ENCODE measurements at regions not wholly inside any gene's neighbourhood (a gene's known extent, or its start where the extent isn't known, plus 50 kb on each side); places are given as distances from the start of the nearest gene placed in this dataset.

DNA sequence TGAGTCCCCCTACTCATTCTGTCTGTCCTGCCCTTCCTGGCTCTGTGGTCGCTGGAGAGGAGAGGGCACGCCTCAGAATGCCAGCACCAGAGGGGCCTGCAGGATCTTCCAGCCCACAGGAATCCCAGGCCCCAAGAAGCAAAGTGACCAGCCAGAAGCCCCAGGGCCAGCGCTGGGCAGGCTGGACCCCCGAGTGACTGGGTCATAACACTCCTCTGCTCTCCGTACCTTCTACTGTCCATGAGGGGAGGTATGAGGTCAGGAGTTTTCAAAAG lies 102.6 kb upstream of the GPR26 start (continued):
- TF ChIP-seq, protein P1, sequence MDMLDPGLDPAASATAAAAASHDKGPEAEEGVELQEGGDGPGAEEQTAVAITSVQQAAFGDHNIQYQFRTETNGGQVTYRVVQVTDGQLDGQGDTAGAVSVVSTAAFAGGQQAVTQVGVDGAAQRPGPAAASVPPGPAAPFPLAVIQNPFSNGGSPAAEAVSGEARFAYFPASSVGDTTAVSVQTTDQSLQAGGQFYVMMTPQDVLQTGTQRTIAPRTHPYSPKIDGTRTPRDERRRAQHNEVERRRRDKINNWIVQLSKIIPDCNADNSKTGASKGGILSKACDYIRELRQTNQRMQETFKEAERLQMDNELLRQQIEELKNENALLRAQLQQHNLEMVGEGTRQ (IDR thresholded peaks at IDR 0.05; ENCODE audit: low read length) = no peak
- TF ChIP-seq POU5F1 (IDR thresholded peaks at IDR 0.05; ENCODE audit: low read depth, low read length) (no peak), ATF2 (IDR thresholded peaks at IDR 0.05; ENCODE audit: low read length) (no peak), E2F6 (IDR thresholded peaks at IDR 0.05) (no peak), SAP30 (IDR thresholded peaks at IDR 0.05; ENCODE audit: insufficient read depth, insufficient replicate concordance, low read length) (no peak)

All from H1 (cell line).